GM21381 (cell line): ENCODE measurements at regions not wholly inside any gene's neighbourhood (a gene's known extent, or its start where the extent isn't known, plus 50 kb on each side); places are given as distances from the start of the nearest gene placed in this dataset.
"Not testable (repeated sequence)": the region's sequence is repeated elsewhere in the genome, so short reads cannot be mapped to it uniquely, and the experiment has no call there.

ENCODE experiments used
- ATAC-seq: cut with Tn5 transposase; IDR thresholded peaks from one replicate; pipeline ENCODE4 v1.9.1; 2021; ENCODE audit warnings: mild to moderate bottlenecking, moderate library complexity; ENCODE audit not compliant: unreplicated experiment

DNA sequence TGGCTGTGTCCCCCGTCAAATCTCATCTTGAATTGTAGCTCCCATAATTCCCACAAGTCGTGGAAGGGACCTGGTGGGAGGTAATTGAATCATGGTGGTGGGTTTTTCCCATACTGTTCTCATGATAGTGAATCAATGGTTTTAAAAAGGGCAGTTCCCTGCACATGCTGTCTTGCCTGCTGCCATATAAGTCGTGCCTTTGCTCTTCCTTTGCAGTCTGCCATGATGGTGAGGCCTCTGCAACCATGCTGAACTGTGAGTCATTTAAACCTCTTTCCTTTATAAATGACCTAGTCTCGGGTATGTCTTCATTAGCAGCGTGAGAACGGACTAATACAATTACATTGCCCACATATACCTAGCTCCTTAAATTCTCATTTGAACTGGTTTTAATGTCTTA is 353.0 kb upstream of the KLF4 start:
- ATAC-seq = no peak

DNA sequence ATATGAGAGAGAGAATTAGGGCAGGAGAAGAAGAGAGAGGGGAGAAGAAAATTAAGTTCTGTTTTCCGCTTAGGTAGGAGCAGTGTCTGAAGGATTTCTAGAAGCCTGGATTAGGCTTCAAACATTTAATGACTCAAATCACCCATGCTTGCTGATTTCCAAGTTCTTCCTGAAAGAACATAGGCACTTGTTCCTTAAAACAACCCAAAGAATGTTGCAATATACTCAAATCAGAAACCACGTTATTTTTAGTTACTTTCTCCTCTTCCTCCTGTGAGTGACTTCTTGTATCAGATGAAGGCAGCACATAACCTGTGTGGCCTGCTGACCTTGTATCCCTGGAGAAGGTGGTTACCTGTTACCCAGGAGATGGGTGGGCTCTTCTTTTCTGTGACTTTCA is 351.5 kb upstream of the KLF4 start:
- ATAC-seq = no peak

DNA sequence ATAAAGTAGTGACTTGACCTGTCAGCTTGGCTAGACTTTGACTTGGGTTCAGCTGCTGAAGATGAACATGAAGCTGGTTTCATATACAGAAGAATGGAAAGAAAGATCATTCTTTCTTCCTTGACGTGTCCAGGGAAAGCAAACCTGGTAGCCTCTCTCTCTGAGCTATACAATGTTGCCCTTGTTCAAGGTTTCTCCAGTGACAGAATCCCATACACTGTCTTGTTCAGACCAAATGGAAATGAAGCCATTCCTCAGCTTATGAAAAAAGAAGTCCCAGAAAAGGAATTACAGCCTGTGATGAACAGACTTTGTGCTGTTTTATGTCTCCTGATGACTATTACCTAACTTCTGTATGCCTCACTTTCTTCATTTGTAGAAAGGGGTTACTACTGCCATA is 349.8 kb upstream of the KLF4 start:
- ATAC-seq = no peak

DNA sequence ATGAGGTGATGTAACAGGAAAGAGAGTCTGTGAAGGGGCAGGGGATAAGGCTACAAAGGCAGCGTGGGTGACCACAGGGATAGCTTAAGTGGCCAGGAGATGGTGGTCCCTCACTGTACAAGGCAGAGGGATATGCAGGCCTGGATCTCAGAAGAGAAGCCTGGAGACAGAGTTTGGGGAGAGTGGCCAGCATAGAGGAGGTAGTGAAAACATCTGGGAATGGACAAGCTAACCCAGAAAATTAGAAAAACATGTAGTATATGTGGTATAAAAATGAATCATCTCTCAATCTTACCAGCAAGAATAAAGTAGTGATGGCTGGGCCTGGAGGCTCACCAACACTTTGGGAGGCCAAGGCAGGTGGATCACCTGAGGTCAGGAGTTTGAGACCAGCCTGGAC is 349.2 kb upstream of the KLF4 start:
- ATAC-seq = no peak

DNA sequence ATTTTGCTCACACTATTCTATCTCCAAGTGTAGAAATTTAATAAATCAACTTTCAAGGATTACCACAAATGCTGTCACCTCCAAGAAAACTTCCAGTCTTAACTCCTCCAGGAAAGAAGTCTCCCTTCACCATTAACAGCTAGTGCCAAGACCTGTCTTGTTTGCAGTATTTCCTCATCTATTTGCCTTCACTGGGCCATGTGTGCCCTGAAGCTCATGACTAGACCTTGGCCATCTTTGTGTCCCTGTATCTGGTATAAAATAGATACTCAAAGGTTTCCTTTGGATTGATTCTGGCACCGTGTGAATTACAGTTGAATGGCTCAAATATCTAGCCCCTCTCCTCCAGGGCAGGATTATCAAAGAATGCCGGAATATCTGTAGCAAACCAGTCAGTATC is 346.7 kb upstream of the KLF4 start:
- no peak for ATAC-seq

DNA sequence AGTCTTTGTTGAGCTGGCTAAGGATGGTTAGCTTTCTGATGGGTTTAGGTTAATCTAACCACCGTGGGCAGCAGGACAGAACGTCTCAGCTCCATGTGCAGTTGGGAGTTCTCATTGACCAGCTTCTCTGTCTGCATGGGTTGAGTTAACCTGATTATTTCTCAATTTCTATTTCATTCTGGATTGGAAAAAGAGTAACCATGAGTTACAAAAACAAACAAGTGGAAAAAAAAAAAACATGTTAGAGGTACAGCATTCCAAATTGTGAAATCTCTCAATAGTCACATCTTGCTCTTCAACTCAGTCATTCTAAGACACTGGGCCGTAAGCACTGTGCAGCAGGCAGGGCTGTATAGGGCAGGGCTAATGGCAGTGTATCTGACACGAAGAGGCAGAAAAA is 343.7 kb upstream of the KLF4 start:
- ATAC-seq = no peak

DNA sequence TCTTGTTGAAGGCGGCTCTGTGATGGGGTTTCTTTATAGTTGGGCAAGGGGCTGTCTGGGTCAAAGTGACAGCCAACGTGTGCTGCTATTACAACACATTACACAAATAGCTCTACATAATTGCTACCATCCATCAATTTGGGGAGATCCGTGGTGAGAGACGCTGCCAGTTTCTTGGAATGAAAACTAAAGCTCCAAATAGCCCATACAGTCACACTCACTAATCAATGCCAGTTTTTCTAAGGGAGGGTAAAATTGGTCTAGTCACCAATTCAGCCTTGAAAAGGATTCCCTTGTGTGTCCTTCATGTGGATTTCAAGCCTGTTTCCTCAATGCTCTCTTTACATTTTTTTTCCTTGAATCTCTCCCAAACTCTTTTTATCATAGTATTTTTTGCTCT is 343.3 kb upstream of the KLF4 start:
- no peak for ATAC-seq

DNA sequence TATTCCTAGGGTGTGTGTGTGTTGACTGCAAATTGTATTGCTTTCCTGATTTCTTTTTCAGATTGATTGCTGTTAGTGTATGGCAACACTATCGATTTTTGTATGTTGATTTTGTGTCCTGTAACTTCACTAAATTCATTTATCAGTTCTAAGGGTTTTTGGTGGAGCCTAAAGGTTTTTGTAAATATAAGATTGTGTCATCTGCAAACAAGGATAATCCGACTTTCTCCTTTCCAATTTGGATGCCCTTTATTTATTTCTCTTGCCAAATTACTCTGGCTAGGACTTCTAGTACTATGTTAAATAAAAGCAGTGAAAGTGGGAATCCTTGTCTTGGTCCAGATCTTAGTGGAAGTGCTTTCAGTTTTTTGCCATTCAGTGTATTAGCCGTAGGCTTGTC is 340.9 kb upstream of the KLF4 start:
- ATAC-seq = no peak

DNA sequence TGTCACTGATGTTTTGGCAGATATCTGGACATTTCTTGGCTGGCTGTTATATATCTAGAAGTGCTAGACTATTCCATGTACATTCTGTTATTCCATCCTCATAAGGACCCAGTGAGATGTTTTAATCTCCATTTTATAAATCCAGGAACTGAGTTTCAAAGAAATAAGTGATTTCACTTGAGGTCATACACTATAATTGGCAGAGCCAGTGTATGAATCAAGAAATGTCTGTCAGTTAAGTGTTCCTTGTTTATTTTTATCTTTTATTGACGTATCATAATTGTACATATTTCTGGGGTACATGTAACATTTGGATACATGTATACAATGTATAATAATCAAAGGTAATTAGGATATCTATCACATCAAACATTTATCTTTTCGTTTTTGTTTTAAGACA is 338.3 kb upstream of the KLF4 start:
- no peak for ATAC-seq

DNA sequence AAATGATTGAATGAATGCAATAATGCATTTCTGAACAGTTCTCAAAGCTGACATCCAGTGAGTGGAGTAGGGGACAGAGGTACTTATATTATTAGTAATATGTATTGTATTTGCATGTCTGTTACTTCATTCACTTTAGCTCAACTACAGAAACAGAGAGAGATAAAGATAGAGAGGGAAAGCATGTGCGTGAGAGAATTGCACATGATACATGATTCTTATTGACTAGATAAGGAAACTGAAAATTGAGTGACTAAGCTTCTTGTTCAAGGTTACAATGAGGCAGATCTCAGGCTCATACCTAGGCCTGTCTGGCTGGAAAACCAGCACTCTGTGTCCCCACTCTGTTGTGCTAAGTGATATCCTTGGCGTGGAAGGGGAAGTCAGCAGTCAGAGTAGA is 337.7 kb upstream of the KLF4 start:
- peak; percentile 86 for ATAC-seq

DNA sequence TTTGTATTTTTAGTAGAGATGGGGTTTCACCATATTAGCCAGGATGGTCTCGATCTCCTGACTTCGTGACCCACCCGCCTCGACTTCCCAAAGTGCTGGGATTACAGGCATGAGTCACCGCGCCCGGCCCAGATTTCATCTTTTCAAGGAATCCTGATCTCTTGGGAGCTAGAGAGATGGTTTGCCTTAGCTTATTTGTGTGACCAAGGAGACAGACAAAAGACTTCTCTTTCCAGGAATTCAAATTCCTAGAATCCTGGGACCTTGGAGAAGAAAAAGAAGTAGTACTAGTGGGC is 337.1 kb upstream of the KLF4 start:
- ATAC-seq = not testable (repeated sequence)

DNA sequence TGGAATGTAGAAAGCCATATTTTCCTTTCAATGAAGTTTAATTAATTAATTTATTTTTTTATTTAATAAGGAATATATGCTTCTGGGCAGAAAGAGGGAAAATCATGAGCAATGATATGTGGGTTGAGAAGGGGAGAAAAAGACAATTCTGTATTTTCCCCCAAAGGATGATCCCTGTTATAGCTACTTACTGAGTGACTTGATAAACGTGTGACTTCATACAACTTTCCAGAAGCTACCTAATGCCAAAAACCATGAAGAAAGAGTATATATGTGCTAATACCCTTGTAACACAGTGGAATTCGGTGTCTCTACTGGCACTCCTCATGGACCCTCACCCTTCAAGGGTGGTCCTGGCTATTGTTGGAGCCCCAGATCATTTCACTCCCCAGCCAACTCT is 335.0 kb upstream of the KLF4 start:
- no peak for ATAC-seq

DNA sequence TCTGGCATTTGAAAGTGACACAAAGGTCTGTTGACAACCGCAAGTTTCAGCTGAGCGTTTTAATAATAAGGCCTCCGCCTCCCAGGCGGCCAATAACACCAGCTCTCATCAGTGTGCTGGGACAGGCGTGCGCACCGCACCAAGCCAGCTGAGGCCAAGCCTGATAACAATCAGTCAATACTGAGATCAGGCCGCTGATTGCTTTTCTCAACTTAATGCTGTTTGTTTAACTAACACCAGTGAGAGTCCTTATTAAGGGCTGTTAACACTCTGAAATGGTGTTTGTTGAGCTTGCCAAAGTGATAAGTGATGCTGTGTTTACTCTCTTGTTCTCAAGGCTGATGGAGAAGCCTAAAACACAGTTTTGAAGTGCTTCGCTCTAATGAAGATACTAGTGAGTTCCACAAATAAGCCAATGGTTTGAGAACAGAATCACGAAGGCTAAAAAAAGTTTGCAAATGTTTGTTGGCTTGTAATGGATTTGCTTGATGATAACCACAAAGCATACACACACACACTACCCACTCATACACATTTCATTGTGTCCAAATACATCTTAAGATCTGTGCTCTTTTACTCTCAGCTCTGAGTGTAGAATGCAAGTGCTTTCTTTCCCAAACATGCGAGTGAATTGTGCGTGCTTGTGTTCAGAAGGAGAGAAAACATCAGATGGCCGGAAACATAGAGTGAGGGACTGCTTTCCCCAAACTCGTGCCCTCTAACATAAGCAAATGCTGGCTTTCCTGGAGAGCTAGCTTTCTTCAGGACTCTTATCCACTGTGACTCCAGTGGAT is 330.4 kb upstream of the KLF4 start:
- no peak for ATAC-seq

DNA sequence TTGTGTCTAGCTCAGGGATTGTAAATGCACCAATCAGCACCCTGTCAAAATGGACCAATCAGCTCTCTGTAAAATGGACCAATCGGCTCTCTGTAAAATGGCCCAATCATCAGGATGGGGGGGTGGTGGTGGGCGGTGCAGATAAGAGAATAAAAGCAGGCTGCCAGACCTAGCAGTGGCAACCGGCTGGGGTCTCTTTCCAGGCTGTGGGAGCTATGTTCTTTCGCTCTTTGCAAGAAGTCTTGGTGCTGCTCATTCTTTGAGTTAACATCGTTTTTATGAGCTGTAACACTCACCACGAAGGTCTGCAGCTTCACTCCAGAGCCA is 328.9 kb upstream of the KLF4 start:
- not testable (repeated sequence) for ATAC-seq

DNA sequence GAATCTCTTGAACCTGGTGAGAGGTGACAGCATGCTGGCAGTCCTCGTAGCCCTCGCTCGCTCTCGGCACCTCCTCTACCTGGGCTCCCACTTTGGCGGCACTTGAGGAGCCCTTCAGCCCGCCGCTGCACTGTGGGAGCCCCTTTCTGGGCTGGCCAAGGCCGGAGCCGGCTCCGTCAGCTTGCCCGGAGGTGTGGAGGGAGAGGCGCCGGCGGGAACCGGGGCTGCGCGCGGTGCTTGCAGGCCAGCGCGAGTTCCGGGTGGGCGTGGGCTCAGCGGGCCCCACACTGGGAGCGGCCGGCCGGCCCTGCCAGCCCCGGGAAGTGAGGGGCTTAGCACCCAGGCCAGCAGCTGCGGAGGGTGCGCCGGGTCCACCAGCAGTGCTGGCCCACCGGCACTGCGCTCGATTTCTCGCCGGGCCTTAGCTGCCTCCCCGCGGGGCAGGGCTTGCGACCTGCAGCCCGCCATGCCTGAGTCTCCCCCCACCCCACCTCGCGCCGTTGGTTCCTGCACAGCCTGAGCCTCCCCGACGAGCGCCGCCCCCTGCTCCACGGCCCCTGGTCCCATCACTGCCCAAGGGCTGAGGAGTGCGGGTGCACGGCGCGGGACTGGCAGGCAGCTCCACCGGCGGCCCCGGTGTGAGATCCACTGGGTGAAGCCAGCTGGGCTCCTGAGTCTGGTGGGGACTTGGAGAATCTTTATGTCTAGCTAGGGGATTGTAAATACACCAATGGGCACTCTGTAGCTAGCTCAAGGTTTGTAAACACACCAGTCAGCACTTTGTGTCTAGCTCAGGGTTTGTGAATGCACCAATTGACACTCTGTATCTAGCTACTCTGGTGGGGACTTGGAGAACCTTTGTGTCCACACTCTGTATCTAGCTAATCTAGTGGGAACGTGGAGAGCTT is 328.3 kb upstream of the KLF4 start:
- ATAC-seq = not testable (repeated sequence)

DNA sequence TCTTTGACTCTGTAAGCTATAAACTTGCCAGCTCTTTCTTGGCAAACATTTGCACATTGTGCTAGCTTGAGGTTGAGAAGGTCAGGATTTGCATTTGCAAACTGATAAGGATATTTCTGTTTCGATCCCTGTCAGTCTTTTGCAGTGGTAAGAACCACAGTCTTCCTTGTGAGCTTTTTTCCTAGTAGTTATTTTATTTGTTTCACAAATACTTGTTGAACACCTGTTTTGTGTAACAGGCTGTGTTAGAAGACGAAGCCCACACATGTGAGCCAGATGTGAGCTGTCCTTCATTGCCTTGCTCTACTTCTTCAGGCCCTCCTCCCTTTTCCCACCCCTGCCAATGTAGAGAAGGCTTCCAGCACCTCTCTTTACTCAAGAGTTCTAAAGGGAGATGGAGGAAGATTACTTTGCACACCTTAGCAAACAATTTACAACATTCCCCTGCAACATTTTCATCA is 327.0 kb upstream of the KLF4 start:
- no peak for ATAC-seq

DNA sequence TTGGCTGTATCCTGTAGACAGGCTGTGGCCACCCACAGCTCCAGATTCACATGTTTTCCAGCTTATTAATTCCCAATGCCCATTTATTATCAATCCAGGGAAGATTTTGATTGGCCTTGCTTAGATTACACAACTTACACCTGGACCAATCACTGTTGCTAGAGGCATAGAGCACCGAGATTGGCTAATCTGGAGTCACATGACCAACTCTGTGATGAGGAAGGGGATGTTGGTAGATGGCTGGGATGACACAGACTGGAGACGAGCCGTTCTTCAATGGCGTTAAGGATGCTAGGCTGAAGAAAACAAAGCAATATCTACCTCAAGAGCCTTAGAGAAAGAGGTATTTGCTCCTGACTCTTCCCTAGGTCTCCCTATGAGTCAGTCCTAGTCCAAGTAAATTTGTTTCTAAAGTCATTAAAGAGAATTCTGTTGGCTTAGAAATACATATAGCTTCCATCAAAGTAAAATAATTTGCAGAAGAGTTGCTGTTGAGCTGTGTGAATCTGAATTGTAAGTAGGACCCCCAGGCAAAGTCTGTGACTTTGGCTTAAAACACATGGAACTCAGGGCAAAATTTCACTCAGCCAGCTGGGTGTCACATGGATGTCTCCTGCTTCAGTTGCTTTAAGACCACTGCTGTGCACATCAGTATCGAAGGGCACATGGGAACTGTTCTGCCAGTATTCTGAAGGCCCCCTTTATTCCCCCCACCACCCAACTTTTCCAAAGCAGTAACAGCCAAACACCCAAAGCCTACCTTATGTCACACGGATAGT is 326.4 kb upstream of the KLF4 start:
- ATAC-seq = no peak

DNA sequence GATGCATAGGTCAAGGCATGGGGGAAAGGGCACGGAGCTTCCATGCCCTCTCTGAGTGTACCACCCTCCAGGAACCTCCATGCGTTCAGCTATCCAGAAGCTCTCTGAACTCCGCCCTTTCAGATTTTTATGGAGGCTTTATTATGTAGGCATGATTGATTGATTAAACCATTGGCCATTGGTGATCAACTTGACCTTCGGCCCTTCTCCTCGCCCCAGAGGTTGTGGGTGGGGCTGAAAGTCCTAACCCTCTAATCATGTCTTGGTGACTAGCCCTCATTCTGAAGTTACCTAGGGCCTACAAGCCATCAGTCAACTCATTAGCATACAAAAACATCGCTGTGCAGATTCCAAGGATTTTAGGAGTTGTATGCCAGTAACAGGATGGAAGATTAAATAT is 323.7 kb upstream of the KLF4 start:
- no peak for ATAC-seq

DNA sequence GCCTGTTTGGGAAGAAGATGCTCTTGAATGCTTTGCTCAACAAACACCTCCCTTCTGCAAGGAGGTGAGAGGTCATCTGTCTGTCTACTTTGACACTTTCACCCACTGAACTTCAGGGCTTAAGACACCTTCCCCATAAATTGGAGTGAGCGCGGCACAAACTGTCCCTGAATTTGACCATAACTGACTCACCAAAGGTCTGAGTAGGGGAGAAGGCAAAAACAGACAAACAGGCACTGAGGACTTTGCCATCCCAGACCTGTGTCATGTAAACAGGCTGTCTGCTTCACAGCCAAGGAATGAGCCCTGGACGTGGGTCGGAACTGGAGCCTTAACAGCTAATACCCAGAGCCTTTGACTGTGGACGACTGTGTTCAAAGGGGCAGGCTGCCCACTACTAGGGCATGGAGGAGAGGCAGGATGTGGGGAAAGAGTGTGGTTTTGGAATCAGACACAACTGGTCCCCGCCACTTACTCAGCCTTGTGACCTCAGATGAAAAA is 320.9 kb upstream of the KLF4 start:
- no peak for ATAC-seq

DNA sequence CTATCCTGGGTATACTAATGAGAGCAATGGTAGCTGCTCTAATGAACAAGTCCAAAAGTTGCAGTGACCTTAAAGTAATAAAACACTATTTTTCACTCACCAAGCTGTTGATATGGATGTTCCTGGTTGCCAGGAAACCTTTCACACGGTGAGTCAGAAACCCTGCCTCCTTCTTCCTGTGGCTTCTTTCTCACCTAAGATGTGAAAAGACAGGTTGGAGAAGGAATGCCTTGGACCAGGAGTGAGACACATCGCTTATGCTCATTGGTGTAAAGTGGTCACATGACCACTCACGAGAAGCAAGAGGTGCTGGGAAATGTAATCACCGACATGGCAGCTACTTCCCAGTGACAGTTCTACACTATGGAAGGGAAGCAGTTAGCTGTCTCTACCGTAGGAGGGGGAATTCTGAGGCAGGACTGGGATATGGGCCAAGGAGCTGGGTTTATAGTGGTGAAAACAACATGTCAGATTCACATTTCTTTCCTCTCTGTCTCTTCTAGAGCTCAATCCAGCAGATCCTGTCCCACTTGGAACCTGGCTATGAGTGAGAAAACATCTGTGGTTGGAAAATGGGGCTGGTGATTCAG is 320.4 kb upstream of the KLF4 start:
- no peak for ATAC-seq

DNA sequence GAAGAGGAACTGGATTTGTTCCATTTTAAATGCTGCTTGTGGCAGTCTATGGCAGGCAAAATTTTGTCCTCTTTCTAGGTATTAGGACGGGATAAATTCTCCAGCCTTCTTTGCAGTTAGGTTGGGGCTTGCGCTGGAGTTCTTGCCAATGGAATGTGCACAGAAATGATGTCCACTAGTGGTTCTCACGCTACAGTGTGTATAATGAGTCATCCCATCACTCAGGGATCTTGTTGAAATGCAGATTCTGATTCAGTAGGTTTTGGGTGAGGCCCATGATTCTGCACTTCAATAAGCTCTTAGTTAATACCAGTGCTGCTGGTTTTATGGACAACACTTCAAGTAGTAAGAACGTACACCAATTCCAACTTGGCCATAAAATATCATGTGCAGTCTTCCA is 317.6 kb upstream of the KLF4 start:
- no peak for ATAC-seq
